ENCODE measurements at regions not wholly inside any gene's neighbourhood (a gene's known extent, or its start where the extent isn't known, plus 50 kb on each side); places are given as distances from the start of the nearest gene placed in this dataset.
"Not testable (repeated sequence)": the region's sequence is repeated elsewhere in the genome, so short reads cannot be mapped to it uniquely, and the experiment has no call there.

DNA sequence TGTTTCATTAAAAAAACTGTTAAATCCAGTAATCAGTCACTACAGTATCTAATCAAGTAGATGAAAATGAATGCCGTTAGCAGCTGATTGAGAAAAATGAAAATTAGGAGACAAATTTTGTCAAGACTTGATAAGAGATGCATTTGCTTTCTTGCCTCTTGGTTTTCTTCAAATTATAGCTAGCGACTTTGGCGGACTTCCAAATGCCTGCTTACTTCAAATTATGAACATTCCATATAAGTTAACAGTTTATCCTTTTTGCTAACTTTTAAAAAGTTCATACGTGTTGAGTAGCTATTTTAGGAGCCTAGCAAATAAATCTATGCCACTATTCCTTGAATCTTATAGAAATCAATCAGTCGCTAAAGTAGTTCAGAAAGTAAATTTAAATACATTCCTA is 58.8 kb downstream of the PPP4R3C start:
- no peak for DNase-seq

GRCh38 chrX:27399146-27399456 is 64.0 kb downstream of the PPP4R3C start:
- DNase-seq: no peak

- no peak for DNase-seq
Measured at GRCh38 chrX:27391623-27392022, 71.5 kb downstream of the PPP4R3C start.

GRCh38 chrX:27381419-27381818 is 81.7 kb downstream of the PPP4R3C start:
- DNase-seq: no peak

DNA sequence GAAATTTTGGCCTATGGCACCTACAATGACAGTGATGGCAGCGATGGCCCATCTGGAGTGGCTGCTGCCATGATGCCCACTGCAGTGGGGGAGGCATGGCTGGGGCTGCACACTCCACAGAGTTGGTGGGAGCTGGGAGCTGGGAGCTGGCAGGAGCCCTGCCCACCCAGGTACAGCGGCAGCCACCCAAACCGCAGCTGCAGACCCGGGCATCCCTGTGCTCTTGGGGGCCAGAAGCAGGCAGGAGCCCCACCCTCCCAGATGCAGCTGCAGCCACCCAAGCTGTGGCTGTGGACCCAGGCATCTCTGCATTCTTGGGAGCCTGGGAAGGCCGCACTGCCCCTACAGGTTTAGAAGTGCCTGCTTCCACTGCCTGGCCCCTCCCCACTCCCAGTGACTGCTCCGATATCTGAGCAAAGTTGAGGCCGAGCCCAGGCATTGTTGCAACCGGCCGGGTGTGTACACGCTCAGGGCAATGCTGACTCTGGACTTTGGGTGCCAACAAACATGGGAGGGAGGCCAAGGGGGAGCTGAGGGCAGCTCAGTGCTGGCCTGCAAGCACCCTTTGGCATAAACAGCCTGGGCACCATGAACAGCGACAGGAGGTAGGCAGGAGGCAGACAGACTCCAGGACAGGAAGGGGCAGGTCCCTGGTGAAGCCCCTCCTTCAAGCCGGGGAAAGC is 82.8 kb downstream of the PPP4R3C start:
- DNase-seq: no peak

DNA sequence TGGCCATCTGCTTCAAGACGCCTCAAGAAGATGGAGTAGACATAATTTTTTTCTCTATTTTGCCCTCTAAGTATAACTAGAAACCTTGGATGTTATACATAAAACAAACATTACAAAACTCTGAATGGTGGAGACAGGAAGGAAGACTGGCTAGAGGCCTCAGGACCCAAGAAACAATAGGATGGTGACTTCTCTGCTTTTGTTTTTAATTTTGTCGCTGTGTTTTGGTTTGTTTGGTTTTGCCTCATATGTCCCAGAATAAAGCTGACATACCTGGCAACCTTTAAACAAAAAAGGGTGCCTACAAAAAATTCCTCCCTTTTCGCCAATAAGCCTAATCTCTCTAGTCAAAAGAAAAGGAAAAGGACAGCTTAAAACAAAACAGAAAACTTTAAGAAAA is 109.1 kb downstream of the PPP4R3C start:
- DNase-seq: no peak

GRCh38 chrX:27350476-27350875 is 112.7 kb downstream of the PPP4R3C start:
- DNase-seq: no peak

GRCh38 chrX:27336466-27337091 is 126.6 kb downstream of the PPP4R3C start:
- no peak for DNase-seq

- no peak for DNase-seq
Measured at GRCh38 chrX:27321632-27322031, 141.5 kb downstream of the PPP4R3C start.

DNA sequence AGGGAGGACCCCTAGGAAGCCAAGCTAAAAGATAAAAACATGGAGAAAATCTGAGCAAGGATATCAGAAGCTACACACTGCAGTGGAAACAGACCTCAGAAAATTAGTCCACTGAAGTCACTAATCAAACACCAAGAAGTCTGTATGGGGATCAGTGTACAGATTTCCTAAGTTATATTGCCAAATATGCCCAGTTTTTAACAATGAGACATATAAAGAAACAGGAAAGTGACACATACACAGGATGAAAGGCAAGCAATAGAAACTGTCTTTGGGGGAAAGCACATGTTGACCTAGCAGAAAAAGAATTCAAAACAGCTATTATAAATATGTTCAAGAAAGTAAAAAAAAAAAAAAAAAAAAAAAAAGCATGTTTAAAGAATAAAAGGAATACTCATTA is 153.7 kb downstream of the PPP4R3C start:
- no peak for DNase-seq

DNA sequence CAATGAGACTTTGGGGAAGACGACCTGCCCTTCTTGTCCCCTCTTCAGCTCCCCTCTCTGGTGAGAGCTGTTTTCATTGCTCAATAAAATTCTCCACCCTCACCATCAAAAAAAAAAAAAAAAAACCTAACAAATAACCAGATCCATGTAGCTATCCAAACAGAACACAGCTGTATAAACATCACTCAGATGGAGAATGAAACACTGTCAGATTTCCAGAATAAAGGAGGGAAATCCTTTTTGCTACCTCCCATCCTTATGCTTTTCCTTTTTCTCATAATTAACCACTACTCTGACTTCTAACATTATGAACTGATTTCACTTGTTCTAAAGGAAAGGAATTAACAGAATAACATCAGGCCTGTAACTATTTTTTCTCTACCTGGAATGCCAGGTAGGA is 155.6 kb downstream of the PPP4R3C start:
- DNase-seq: no peak

- DNase-seq: not testable (repeated sequence)
Measured at GRCh38 chrX:27292552-27292951, 170.6 kb downstream of the PPP4R3C start.

- DNase-seq: no peak
Measured at GRCh38 chrX:27276751-27277150, 186.4 kb downstream of the PPP4R3C start.

- DNase-seq: no peak
Measured at GRCh38 chrX:27254656-27255055, 208.5 kb downstream of the PPP4R3C start.

DNA sequence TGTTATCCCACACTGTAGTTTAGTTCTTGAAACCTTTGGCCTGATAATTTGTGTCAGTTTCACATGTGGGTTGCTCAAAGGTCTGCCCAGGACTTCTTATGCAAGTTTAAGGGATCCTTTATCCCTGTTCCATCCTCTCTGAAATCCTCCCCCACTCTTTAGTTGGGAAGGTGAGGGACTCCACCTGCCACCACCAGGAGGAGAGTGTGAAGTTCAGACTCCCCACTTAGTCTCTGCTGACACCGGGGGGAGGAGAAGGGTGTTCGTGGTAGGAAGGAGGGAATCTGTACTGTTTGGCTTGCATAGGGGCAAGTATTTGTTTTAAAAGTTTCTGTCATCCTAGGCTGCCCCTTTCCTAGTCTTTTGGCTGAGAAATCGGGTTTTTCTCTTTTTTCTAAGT is 211.8 kb downstream of the PPP4R3C start:
- DNase-seq: no peak

DNA sequence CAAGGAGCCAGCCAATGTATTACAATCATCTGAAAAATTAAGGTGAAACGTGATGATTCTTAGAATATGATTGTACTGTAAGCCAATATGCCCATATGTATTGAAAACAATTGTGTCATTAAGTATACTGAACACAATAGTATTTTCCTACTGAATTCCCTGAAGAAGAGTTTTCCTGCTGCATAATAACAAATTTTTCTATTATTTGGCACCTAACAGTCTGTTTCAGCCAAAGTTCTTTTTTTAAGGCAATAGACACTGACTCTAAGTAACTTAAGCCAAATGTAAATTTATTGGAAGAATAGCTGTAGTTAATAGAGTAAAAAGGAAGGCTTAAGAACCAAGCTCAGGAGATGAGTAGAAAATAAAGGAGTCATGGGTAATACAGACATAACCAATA is 220.6 kb downstream of the PPP4R3C start:
- peak; percentile 9 for DNase-seq

DNA sequence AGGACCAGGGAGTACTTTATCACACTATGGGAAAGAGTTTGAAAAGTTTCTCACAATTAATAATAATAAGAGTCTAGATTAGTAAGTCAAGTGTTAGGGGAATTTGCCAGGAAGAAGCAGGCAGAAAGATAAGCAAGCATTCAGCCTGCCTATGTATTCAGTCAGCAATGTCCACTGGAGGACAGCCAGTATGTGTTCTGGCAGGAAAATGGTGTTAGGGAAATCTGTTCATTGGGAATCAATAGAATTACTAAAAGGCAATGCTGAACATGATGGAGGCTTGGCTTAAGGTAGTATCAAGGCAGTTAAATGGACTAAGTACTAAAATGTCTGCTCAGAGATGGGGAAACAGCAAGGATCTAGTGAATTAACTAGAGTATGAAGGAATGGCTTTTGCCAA is 221.2 kb downstream of the PPP4R3C start:
- peak; percentile 1 for DNase-seq

GRCh38 chrX:27240042-27240441 is 223.1 kb downstream of the PPP4R3C start:
- DNase-seq: not testable (repeated sequence)

- DNase-seq: no peak
Measured at GRCh38 chrX:27236681-27237080, 226.5 kb downstream of the PPP4R3C start.

DNA sequence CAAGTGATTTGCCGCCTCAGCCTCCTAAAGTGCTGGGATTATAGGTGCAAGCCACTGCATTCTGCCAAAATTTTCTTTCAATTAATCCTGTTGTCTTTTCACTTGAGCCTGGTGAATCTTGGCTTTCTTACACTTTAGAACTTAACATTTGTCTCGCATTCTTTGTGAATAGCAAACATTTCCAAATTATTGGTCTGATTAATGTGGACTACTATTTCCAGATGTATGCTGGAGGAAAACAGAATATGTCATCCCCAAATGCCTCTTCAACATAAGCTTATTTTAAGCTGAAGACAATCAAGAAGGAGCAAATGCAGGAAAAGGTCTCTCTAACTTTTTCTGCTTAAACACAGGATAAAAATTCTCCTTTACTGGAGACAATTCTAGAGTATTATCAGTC is 233.4 kb downstream of the PPP4R3C start:
- DNase-seq: peak; percentile 1

GRCh38 chrX:27222661-27223060 is 240.5 kb downstream of the PPP4R3C start:
- no peak for DNase-seq

- no peak for DNase-seq
Measured at GRCh38 chrX:27186671-27187070, 276.5 kb downstream of the PPP4R3C start.

- DNase-seq: no peak
Measured at GRCh38 chrX:27163236-27163635, 299.9 kb downstream of the PPP4R3C start.

DNA sequence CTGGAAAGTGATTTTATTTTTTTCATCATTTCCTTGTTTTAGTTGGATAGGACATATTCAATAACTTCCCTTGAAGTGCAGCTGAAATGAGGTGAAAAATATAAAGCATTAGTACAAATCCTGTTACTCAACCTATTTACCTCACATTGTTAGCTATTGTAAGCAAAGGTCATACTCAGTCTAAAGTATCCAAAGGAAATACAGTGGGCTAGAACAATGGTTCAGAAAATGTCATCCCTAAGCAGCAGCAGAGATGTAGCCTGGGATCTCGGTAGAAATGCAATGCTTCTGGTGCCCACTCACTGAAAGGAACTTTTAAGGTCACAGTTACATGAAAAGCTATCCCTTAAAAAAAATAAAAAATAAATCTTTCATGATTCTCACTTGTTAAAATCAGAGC is 300.6 kb downstream of the PPP4R3C start:
- no peak for DNase-seq

- DNase-seq: not testable (repeated sequence)
Measured at GRCh38 chrX:27156921-27157320, 306.2 kb downstream of the PPP4R3C start.

Data from skin of body (tissue), 1 donor.